ENCODE measurements at regions not wholly inside any gene's neighbourhood (a gene's known extent, or its start where the extent isn't known, plus 50 kb on each side); places are given as distances from the start of the nearest gene placed in this dataset.

- H3K27me3 ChIP-seq: peaks cover 0 to 65% (median 0%) of the 10 kb centered on the region in 3 donors
- H3K9me3 ChIP-seq: no peaks in the 10 kb centered on the region
- intact Hi-C loops (cut with DNase I; ENCODE audit: low total_unique reads): no loop called here
- H3K27ac ChIP-seq: no peak overlapping the region
- TF ChIP-seq POLR2AphosphoS5 (IDR thresholded peaks at IDR 0.05) (no peak), EP300 (IDR thresholded peaks at IDR 0.05) (no peak), CTCF (IDR thresholded peaks at IDR 0.05) (no peak), POLR2A (IDR thresholded peaks at IDR 0.05) (no peak)
- DNase-seq: no peak
- peaks cover 0 to 20% (median 12%) of the 10 kb centered on the region in 4 donors for H3K4me1 ChIP-seq
- WGBS, 5 donors: 65 to 77% (median 71%) methylated on average over 8 of the region's 8 CpGs
- H3K36me3 ChIP-seq: no peaks in the 10 kb centered on the region
- no peak overlapping the region for H3K4me3 ChIP-seq
Observed at GRCh38 chr22:48085901-48086645, 1323.6 kb downstream of the TBC1D22A start.

DNA sequence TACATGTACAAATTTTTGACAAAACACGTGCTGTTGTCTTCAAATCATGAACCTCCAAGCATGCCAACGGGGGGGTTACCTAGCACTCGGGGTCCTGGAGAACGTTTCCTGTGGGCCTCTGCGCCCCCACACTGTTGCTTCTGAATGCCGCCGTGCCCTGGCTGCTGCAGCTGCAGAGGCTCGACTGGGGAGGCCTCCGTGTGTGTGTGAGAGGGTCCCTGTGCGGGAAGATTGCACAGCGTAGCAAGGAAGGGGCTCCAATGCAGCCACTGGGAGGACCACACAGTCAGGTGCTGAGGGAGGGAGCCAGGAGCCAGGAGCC lies 1322.2 kb downstream of the TBC1D22A start:
- H3K4me1 ChIP-seq: peaks cover 0 to 7% (median 4%) of the 10 kb centered on the region in 4 donors
- peaks cover 0 to 56% (median 0%) of the 10 kb centered on the region in 3 donors for H3K27me3 ChIP-seq
- intact Hi-C loops (cut with DNase I; ENCODE audit: low total_unique reads): no loop called here
- TF ChIP-seq POLR2A (IDR thresholded peaks at IDR 0.05) (no peak), CTCF (IDR thresholded peaks at IDR 0.05) (no peak), EP300 (IDR thresholded peaks at IDR 0.05) (no peak), POLR2AphosphoS5 (IDR thresholded peaks at IDR 0.05) (no peak)
- H3K4me3 ChIP-seq: no peak overlapping the region
- no peaks in the 10 kb centered on the region for H3K9me3 ChIP-seq
- no peak for DNase-seq
- WGBS, 5 donors: 71 to 80% (median 78%) methylated on average over 10 to 11 of the region's 11 CpGs
- H3K36me3 ChIP-seq: no peaks in the 10 kb centered on the region
- no peak overlapping the region for H3K27ac ChIP-seq

GRCh38 chr22:48084041-48084728 lies 1321.7 kb downstream of the TBC1D22A start:
- Histone ChIP-seq H3K36me3 (no peaks in the 10 kb centered on the region), H3K4me3 (no peak overlapping the region), H3K27ac (no peak overlapping the region), H3K27me3 (peaks cover 0 to 55% (median 0%) of the 10 kb centered on the region in 3 donors), H3K4me1 (peaks cover 0 to 2% (median under 1%) of the 10 kb centered on the region in 4 donors), H3K9me3 (no peaks in the 10 kb centered on the region)
- no peak for DNase-seq
- 46 to 61% (median 54%) methylated on average over 12 to 13 of the region's 13 CpGs for whole genome bisulfite sequencing, 5 donors
- intact Hi-C loops (cut with DNase I; ENCODE audit: low total_unique reads): no loop called here
- TF ChIP-seq POLR2A (IDR thresholded peaks at IDR 0.05): no peak
- no peak for TF ChIP-seq EP300 (IDR thresholded peaks at IDR 0.05)
- no peak for TF ChIP-seq POLR2AphosphoS5 (IDR thresholded peaks at IDR 0.05)

GRCh38 chr22:48083502-48083901 lies 1321.1 kb downstream of the TBC1D22A start:
- Histone ChIP-seq H3K4me3 (no peak overlapping the region), H3K4me1 (no peaks in the 10 kb centered on the region), H3K36me3 (no peaks in the 10 kb centered on the region), H3K27ac (no peak overlapping the region), H3K9me3 (no peaks in the 10 kb centered on the region), H3K27me3 (peaks cover 0 to 60% (median 0%) of the 10 kb centered on the region in 3 donors)
- WGBS, 5 donors: 64 to 74% (median 68%) methylated on average over 9 to 10 of the region's 10 CpGs
- DNase-seq: no peak
- TF ChIP-seq POLR2AphosphoS5 (IDR thresholded peaks at IDR 0.05): no peak
- no peak for TF ChIP-seq EP300 (IDR thresholded peaks at IDR 0.05)
- TF ChIP-seq POLR2A (IDR thresholded peaks at IDR 0.05): no peak
- no peak for TF ChIP-seq CTCF (IDR thresholded peaks at IDR 0.05)
- intact Hi-C loops (cut with DNase I; ENCODE audit: low total_unique reads): no loop called here
